ENCODE measurements at regions not wholly inside any gene's neighbourhood (a gene's known extent, or its start where the extent isn't known, plus 50 kb on each side); places are given as distances from the start of the nearest gene placed in this dataset.

DNA sequence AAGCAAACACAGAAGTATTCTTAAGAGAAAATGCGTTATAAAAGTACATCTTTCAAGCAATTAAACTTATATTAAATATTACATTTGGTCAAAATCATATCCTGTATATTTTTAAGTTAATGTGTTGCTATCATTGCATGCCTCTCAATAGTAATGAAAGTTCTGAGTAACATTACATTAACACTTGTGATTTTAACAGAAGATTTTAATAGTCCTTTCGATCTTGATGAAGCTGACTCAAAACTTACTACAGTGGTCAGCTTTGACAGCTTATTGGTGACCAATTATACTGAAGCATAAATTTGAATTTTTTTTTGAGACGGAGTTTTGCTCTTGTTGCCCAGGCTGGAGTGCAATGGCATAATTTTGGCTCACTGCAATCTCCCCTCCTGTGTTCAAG lies 303.3 kb downstream of the GALR1 start:
- TF ChIP-seq JUND (IDR thresholded peaks at IDR 0.05; ENCODE audit: low read depth), result no peak
- DNase-seq (ENCODE audit: low read depth in 1 of 2, low spot score in 1 of 2), result no peak
- in situ Hi-C loops (cut with HindIII; ENCODE audit: low pct_unique_long_range_greater_than_20kb, low sequenced_read_pairs), result no loop called here

DNA sequence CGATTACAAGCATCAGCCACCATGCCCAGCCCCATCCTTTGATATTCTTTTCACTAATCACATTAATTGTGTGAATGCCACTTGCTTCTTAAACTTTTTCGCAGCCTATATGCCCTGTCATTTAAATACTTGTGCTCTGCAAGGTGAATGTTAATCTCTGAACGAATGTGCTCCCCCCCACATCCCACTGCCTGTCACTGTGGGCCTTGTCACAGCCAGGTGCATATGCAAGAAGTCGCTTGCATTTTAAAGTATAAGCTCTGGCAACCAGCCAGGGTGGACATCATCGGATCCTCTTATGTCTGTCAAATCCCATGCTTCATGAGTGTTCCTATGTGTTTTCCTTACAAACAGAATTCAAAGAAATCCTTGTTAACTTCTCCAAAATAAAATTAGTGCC lies 304.4 kb downstream of the GALR1 start:
- in situ Hi-C loops (cut with HindIII; ENCODE audit: low pct_unique_long_range_greater_than_20kb, low sequenced_read_pairs), result no loop called here

DNA sequence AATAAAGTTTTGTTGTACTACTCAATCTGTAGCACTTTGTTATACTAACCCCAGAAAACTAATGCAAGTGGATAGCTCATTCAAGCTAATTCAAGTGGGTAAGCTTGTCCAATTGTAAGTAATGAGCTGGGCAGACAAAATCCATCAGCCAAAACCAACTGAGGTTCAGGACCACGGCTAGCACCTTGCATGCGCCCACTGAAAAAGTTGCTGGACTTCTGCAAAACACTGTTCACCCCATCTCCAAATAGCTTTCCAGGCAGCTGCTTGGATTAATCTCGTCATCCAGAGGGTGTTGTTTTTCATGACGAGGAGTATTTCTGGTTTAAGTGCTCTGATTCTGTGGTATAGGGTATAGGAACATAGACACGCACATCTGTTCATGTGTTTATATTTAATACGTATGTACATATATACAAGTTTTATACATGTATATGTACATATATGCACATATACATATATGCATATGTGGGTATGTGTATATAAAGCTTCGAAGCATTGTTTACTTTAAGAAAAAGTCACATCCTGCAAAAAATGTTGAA lies 307.5 kb downstream of the GALR1 start:
- in situ Hi-C loops (cut with HindIII; ENCODE audit: low pct_unique_long_range_greater_than_20kb, low sequenced_read_pairs), result no loop called here
- DNase-seq (ENCODE audit: low read depth in 1 of 2, low spot score in 1 of 2), result peak in 1 of 2 experiments; percentile 2

More for the DNA sequence above, 304.4 kb downstream of the GALR1 start:
- no peak for TF ChIP-seq JUND (IDR thresholded peaks at IDR 0.05; ENCODE audit: low read depth)
- no peak for DNase-seq (ENCODE audit: low read depth in 1 of 2, low spot score in 1 of 2)

DNA sequence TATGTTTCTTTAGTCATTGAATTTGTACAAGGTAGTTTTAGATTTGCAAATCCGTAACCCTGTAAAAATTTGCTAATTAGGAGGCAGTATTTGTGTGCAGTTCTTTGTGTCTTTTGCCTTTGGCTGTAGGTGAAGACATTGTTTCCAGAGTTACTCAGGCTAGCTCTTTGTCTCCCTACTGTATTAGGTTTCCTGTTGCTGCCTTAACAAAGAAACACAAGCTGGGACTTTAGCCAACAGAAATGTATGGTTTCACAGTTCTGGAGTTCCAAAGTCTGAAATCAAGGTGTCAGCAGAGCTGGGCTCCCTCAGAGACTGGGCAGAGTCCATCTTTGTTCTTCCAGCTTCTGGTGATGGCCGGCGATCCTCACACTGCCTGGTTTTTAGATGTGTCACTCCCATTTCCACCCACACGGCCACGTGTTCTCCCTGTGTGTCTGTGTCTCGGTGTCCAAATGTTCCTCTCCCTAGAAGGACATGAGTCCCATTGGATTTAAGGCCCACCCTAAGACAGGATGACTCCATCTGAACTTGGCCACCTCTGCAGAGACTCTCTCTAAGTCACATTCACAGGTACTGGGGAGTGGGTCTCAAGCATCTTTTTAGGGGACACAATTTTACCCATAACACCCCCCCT lies 309.7 kb downstream of the GALR1 start:
- in situ Hi-C loops (cut with HindIII; ENCODE audit: low pct_unique_long_range_greater_than_20kb, low sequenced_read_pairs), result no loop called here

More for the DNA sequence above, 307.5 kb downstream of the GALR1 start:
- TF ChIP-seq JUND (IDR thresholded peaks at IDR 0.05; ENCODE audit: low read depth), result no peak

DNA sequence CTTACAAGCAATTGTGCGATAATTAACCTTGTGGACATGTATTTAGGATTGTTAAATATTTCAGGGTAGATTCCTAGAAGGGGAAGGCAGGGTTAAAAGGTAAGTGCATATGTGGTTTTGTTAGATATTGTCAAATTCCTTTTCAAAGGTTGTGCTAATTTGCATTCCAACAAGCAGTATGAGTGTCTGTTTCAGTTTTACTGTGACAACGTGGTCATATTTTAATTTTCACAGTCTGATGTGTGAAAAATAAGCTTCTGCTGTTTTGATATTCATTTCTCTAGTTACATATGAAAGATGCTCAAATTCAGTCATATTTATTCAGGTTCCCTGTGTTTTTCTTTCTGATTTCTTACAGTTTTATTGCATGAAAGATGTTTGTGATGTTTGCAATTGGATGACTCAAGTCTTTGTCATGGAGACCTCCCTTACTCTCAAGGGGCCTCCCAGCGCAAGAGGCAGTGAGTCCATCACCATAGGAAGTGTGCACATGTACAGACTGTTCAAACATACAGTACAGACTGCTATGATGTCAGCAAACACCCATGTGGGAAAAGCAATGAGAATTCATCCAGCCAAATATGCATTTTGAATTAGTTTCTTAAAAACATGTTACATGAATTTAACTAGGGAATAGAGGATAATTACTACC lies 310.8 kb downstream of the GALR1 start:
- no peak for TF ChIP-seq JUND (IDR thresholded peaks at IDR 0.05; ENCODE audit: low read depth)
- no peak for DNase-seq (ENCODE audit: low read depth in 1 of 2, low spot score in 1 of 2)
- in situ Hi-C loops (cut with HindIII; ENCODE audit: low pct_unique_long_range_greater_than_20kb, low sequenced_read_pairs), result no loop called here

More for the DNA sequence above, 309.7 kb downstream of the GALR1 start:
- DNase-seq (ENCODE audit: low read depth in 1 of 2, low spot score in 1 of 2), result no peak
- TF ChIP-seq JUND (IDR thresholded peaks at IDR 0.05; ENCODE audit: low read depth), result no peak

DNA sequence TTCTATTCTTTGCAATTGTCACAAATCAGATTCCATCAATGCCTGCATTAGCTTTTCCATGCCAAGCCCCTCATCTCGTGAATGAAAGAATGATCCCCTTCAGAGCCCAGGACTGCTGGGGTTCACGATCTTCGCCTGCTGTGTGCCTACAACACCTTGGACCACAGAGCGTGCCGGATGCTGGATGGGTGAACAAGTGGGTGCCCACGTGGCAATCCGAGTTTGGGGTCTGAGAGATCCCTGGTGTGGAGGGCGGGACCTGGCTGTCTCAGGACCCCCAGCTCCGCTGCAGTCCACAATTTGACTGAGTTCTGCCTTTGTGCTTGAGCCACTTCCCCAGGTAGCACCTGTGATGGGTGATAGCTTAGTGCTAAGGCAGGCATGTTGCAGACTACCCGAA lies 317.0 kb downstream of the GALR1 start:
- in situ Hi-C loops (cut with HindIII; ENCODE audit: low pct_unique_long_range_greater_than_20kb, low sequenced_read_pairs), result no loop called here
- no peak for DNase-seq (ENCODE audit: low read depth in 1 of 2, low spot score in 1 of 2)
- TF ChIP-seq JUND (IDR thresholded peaks at IDR 0.05; ENCODE audit: low read depth), result no peak

DNA sequence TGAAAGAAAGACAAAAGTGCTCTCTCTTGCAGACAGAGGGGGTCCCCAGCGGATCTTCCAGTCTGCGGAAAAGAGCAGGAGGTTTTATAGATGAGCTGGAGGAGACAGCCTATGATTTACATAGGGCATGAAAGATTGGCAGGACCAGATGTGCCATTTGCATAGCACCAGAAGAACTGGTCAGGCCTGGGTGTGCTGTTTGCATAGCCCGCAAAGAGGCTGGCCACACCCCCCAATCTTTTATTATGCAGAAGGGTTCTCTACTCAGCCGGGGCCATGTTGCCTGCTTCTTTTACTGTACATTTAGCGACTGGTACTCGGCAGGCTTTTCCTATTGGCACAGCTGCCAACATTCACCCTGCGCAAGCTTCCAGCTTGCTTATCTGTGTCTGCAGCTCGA lies 317.6 kb downstream of the GALR1 start:
- DNase-seq (ENCODE audit: low read depth in 1 of 2, low spot score in 1 of 2), result peak in 1 of 2 experiments; percentile 20
- in situ Hi-C loops (cut with HindIII; ENCODE audit: low pct_unique_long_range_greater_than_20kb, low sequenced_read_pairs), result no loop called here
- no peak for TF ChIP-seq JUND (IDR thresholded peaks at IDR 0.05; ENCODE audit: low read depth)

DNA sequence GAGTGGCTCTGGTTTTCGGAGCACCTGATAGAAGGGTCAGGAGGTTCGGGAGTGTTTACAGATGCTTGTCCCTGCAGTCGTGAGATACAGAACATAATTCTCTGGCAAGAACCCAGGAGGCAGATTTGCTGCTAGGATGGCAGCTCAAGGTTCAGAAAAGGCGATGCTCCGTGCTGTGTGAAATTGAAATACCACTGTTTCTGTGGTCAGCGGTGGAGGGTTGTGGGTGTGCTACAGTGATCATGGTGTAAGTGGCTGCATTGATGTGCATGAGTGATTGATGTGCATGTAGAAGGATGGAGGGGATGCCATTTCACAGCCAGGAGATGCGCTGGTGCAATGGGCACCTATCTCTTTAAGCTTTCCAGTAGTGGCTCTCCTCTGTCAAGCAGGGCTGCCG lies 322.1 kb downstream of the GALR1 start:
- DNase-seq (ENCODE audit: low read depth in 1 of 2, low spot score in 1 of 2), result no peak
- TF ChIP-seq JUND (IDR thresholded peaks at IDR 0.05; ENCODE audit: low read depth), result no peak
- in situ Hi-C loops (cut with HindIII; ENCODE audit: low pct_unique_long_range_greater_than_20kb, low sequenced_read_pairs), result no loop called here

DNA sequence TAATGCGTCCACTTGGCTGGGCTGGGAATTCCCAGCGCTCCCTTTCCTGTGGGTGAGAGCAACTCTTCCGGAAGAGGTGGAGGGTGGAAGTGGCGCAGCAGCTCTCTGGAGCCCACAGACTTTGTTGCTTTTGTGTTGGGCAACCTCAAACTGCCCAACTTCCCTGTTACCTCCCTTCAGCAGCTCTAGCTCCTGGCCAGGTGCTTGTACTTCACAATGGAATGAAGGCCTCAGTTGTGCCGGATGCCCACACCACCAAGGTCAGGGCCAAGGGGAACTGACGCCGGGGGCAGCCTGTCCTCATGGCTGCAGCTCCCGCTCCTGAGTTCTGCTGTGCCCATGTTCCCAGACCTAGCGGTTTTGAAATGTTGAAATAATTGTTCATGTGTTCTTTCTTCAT lies 322.9 kb downstream of the GALR1 start:
- in situ Hi-C loops (cut with HindIII; ENCODE audit: low pct_unique_long_range_greater_than_20kb, low sequenced_read_pairs), result no loop called here
- TF ChIP-seq JUND (IDR thresholded peaks at IDR 0.05; ENCODE audit: low read depth), result no peak
- no peak for DNase-seq (ENCODE audit: low read depth in 1 of 2, low spot score in 1 of 2)

DNA sequence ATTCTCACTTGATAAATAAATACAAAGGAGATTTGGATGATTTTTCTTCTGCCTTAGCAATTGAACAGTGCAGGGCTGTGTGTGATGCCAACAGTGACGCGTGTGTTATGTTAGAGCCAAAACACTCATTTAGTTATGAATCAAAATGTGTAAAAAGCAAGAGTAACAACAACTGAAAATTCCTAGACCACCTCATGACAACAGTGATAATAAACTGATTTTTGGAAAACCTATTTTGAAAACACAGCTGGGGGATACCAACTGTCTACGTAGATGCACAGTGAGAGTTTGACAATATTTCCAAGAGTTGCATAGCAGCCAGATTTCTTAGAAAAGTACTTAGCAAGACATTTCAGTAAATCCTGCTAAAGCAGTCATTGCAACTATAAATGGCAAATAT lies 323.9 kb downstream of the GALR1 start:
- in situ Hi-C loops (cut with HindIII; ENCODE audit: low pct_unique_long_range_greater_than_20kb, low sequenced_read_pairs), result no loop called here
- DNase-seq (ENCODE audit: low read depth in 1 of 2, low spot score in 1 of 2), result no peak
- TF ChIP-seq JUND (IDR thresholded peaks at IDR 0.05; ENCODE audit: low read depth), result no peak

DNA sequence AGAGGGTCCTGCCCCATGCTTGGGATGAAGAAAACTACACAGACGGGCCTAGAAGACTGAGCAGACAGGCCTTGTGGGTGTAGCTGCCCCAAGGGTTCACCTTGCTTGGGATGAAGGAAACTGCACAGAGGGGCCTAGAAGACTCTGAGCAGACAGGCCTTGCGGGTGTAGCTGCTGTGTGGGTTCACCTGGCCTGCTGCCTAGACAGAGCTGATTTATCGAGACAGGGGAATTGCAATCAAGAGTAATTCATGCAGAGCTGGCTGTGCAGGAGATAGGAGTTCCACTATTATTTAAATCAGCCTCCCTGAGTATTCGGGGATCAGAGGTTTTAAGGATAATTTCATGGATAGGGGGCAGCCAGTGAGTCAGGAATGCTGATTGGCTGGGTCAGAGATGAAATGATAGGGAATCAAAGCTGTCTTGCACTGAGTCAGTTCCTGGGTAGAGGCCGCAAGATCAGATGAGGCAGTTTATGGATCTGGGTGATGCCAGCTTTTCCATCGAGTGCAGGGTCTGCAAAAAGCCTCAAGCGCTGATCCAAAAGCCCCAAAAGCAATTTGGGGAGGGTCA lies 341.4 kb downstream of the GALR1 start:
- DNase-seq (ENCODE audit: low read depth in 1 of 2, low spot score in 1 of 2), result no peak
- no peak for TF ChIP-seq JUND (IDR thresholded peaks at IDR 0.05; ENCODE audit: low read depth)
- in situ Hi-C loops (cut with HindIII; ENCODE audit: low pct_unique_long_range_greater_than_20kb, low sequenced_read_pairs), result no loop called here

DNA sequence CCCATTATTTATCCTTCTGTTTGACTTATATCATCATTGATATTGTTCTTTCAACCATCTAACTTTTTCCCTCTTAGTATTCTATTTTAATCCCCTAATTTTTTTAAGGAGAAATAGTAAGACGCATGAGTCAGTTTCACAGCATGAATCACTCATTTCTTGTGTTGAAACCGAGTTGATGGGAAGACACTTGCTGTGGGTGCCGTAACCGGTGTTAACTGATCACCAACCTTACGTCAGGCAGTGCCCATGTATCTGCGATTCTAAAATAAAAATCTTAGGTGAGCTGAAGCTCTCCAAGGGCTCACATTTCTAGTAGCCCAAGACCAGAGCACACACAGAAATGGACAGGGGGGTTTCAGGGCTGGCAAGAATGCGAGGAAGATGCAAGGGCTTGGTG lies 348.1 kb downstream of the GALR1 start:
- DNase-seq (ENCODE audit: low read depth in 1 of 2, low spot score in 1 of 2), result no peak
- in situ Hi-C loops (cut with HindIII; ENCODE audit: low pct_unique_long_range_greater_than_20kb, low sequenced_read_pairs), result no loop called here
- no peak for TF ChIP-seq JUND (IDR thresholded peaks at IDR 0.05; ENCODE audit: low read depth)

DNA sequence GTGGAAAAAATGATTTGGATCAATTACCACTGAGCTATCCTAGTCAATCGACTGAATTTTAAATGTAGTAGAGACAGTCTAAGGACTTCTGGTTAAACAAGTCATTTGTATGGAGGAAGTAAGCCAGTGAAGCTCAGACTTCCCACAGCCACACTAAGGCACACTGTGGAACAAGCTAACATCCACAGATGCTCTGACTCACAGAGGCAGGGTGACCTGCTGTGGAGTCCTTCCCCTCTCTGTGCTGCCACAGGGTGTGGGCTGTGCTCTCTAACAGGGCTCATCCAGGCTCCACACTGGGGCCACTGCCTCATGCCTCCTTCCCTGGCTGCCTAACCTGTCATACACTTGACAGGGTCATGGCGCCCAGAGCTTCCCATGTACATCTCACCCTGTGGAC lies 351.0 kb downstream of the GALR1 start:
- in situ Hi-C loops (cut with HindIII; ENCODE audit: low pct_unique_long_range_greater_than_20kb, low sequenced_read_pairs), result no loop called here
- DNase-seq (ENCODE audit: low read depth in 1 of 2, low spot score in 1 of 2), result no peak
- TF ChIP-seq JUND (IDR thresholded peaks at IDR 0.05; ENCODE audit: low read depth), result no peak

Data from T47D (cell line).